Chondrocyte (in vitro differentiated cells): ENCODE measurements at regions not wholly inside any gene's neighbourhood (a gene's known extent, or its start where the extent isn't known, plus 50 kb on each side); places are given as distances from the start of the nearest gene placed in this dataset.

Source experiments
- DNase-seq: peaks from one replicate; pipeline ENCODE4 v3.0.0; 2021; ENCODE audit warnings: mixed read lengths, low spot score
- H3K27ac Mint-ChIP-seq: one replicate; pipeline ENCODE4 v1.8.0; 2021; ENCODE audit warnings: mild to moderate bottlenecking, moderate library complexity, mixed read lengths; ENCODE audit not compliant: unreplicated experiment
- H3K27me3 Mint-ChIP-seq: 2 replicates; pipeline ENCODE4 v1.8.0; 2021; ENCODE audit warnings: low read depth, mixed read lengths
- H3K36me3 Mint-ChIP-seq: 2 replicates; pipeline ENCODE4 v1.8.0; 2021; ENCODE audit warnings: low read depth, mixed read lengths
- H3K4me1 Mint-ChIP-seq: 2 replicates; pipeline ENCODE4 v1.8.0; 2021; ENCODE audit warnings: low read depth, mild to moderate bottlenecking, mixed read lengths
- H3K4me3 Mint-ChIP-seq: one replicate; pipeline ENCODE4 v1.8.0; 2021; ENCODE audit warnings: mild to moderate bottlenecking, moderate library complexity, mixed read lengths; ENCODE audit not compliant: unreplicated experiment
- H3K9me3 Mint-ChIP-seq: 2 replicates; pipeline ENCODE4 v1.8.0; 2021; ENCODE audit warnings: low read depth, mixed read lengths
- CTCF ChIP-seq: fragments of 200-600 bp; sonication (generic); IDR thresholded peaks from 2 replicates; pipeline ENCODE4 v1.5.0; 2021; ENCODE audit warnings: antibody characterized with exemption, mild to moderate bottlenecking, moderate library complexity

GRCh38 chr2:176851889-176852483 lies 360.6 kb upstream of the HNRNPA3 start:
- Mint-ChIP-seq H3K4me1 (no peaks in the 10 kb centered on the region), H3K4me3 (no peak overlapping the region), H3K36me3 (no peaks in the 10 kb centered on the region), H3K27me3 (peaks cover 2% of the 10 kb centered on the region), H3K27ac (no peak overlapping the region), H3K9me3 (no peaks in the 10 kb centered on the region)
- no peak for DNase-seq
- no peak for TF ChIP-seq CTCF

GRCh38 chr2:176852667-176853066 lies 359.9 kb upstream of the HNRNPA3 start:
- H3K4me1 Mint-ChIP-seq = no peaks in the 10 kb centered on the region
- TF ChIP-seq CTCF = no peak
- DNase-seq = no peak
- no peaks in the 10 kb centered on the region for H3K36me3 Mint-ChIP-seq
- peaks cover 5% of the 10 kb centered on the region for H3K27me3 Mint-ChIP-seq
- no peak overlapping the region for H3K27ac Mint-ChIP-seq
- H3K9me3 Mint-ChIP-seq = no peaks in the 10 kb centered on the region
- H3K4me3 Mint-ChIP-seq = no peak overlapping the region

GRCh38 chr2:176854062-176854461 lies 358.5 kb upstream of the HNRNPA3 start:
- no peak overlapping the region for H3K4me3 Mint-ChIP-seq
- no peaks in the 10 kb centered on the region for H3K4me1 Mint-ChIP-seq
- no peaks in the 10 kb centered on the region for H3K36me3 Mint-ChIP-seq

DNA sequence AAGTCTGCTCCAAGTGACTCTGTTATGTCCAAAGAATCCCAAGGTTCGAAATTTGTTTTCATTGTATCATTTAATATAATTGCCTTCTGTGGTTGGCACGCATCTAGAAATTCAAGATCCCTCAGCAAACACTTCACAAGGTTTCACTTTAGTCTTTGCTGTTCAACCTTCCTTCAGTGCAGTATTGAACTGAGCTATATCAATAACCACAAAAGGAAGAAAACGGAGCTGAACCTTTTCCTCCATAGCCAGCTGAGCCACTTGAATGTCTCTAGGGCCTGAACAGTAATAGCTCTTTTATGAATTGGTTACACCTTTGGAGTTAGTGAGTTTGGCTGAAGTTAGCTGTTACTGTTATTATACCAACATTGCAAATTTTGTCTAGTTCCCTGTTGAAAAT lies 357.7 kb upstream of the HNRNPA3 start:
- DNase-seq = no peak
- Mint-ChIP-seq H3K4me1 (no peaks in the 10 kb centered on the region), H3K27me3 (peaks cover 8% of the 10 kb centered on the region), H3K4me3 (no peak overlapping the region), H3K27ac (no peak overlapping the region), H3K36me3 (no peaks in the 10 kb centered on the region), H3K9me3 (no peaks in the 10 kb centered on the region)
- no peak for TF ChIP-seq CTCF

More at GRCh38 chr2:176854062-176854461, 358.5 kb upstream of the HNRNPA3 start:
- Mint-ChIP-seq H3K27ac (no peak overlapping the region), H3K9me3 (no peaks in the 10 kb centered on the region), H3K27me3 (peaks cover 8% of the 10 kb centered on the region)
- no peak for DNase-seq
- no peak for TF ChIP-seq CTCF

DNA sequence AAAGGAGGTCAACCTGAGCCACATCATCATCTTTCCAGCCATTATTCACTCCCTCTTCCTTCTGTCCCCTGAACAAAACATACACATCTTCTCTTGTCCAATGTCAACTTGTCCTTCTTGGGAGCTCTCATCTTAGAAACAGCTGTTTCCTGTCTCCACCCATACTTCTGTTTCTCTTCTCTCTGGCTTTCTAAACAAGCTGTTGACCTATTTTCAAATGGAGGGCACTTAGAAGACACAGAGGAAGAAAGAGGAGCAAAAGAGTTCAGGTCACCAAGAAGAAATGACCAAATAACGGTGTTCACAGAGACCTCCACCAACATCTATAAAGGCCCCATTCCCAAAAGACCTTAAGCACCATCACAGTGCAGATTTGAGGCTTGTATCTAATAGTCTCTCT lies 355.9 kb upstream of the HNRNPA3 start:
- Mint-ChIP-seq H3K4me1 (no peaks in the 10 kb centered on the region), H3K36me3 (no peaks in the 10 kb centered on the region), H3K27ac (no peak overlapping the region), H3K9me3 (no peaks in the 10 kb centered on the region), H3K27me3 (peaks cover 9% of the 10 kb centered on the region), H3K4me3 (no peak overlapping the region)
- DNase-seq = no peak
- no peak for TF ChIP-seq CTCF
